ENCODE measurements at regions not wholly inside any gene's neighbourhood (a gene's known extent, or its start where the extent isn't known, plus 50 kb on each side); places are given as distances from the start of the nearest gene placed in this dataset.

DNA sequence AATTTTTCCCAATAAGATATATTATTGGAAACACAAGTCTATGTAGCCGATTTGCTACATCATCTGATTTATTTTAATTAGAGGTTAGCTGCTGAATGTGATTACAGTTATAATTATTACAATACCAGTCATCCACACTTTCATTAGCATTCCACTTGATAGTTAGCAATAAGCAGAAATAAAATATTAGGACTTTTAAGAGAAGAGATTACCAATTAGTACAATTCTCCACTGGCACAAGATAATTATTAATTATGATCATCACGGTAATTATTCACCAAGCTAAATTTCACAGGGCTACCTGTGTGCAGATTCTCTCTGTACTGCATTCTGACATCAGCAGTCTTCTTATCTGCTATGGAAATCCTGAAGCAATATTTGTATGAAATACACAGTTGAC lies 474.7 kb downstream of the TLE4 start:
- no peaks in the 10 kb centered on the region for H3K27me3 ChIP-seq (ENCODE audit: control insufficient read depth in 2 of 2, insufficient read depth in 2 of 2, low read length in 2 of 2)
- ChIA-PET CTCF (no interaction called here), POLR2A (no interaction called here)
- H3K4me3 ChIP-seq (replicated peaks in 1 of 3; ENCODE audit: insufficient read depth in 1 of 3, low read depth in 1 of 3, low read length in 3 of 3), result no peak overlapping the region
- no TSS peak for BruUV-seq (replicated peaks)
- H3K27ac ChIP-seq (ENCODE audit: insufficient read depth, low read depth, low read length), result no peak overlapping the region
- FAIRE-seq, result no peak
- no peaks in the 10 kb centered on the region for H3K79me2 ChIP-seq (ENCODE audit: control insufficient read depth, insufficient read depth, low read length)
- no peak overlapping the region for H3K4me2 ChIP-seq (ENCODE audit: insufficient read depth, low read length)
- TF ChIP-seq, protein P1, sequence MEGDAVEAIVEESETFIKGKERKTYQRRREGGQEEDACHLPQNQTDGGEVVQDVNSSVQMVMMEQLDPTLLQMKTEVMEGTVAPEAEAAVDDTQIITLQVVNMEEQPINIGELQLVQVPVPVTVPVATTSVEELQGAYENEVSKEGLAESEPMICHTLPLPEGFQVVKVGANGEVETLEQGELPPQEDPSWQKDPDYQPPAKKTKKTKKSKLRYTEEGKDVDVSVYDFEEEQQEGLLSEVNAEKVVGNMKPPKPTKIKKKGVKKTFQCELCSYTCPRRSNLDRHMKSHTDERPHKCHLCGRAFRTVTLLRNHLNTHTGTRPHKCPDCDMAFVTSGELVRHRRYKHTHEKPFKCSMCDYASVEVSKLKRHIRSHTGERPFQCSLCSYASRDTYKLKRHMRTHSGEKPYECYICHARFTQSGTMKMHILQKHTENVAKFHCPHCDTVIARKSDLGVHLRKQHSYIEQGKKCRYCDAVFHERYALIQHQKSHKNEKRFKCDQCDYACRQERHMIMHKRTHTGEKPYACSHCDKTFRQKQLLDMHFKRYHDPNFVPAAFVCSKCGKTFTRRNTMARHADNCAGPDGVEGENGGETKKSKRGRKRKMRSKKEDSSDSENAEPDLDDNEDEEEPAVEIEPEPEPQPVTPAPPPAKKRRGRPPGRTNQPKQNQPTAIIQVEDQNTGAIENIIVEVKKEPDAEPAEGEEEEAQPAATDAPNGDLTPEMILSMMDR (IDR thresholded peaks at IDR 0.05; ENCODE audit: extremely low read depth in 1 of 2, insufficient read depth in 1 of 2, low read depth in 1 of 2, low read length in 2 of 2), result no peak
- TF ChIP-seq, protein P2, sequence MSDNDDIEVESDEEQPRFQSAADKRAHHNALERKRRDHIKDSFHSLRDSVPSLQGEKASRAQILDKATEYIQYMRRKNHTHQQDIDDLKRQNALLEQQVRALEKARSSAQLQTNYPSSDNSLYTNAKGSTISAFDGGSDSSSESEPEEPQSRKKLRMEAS (IDR thresholded peaks at IDR 0.05; ENCODE audit: insufficient read depth, insufficient read length), result no peak
- TF ChIP-seq MYC (IDR thresholded peaks at IDR 0.05; ENCODE audit: low read depth, low read length) (no peak), EZH2 (IDR thresholded peaks at IDR 0.05; ENCODE audit: borderline replicate concordance, low read depth, low read length, severe bottlenecking) (no peak), FOS (IDR thresholded peaks at IDR 0.05; ENCODE audit: borderline replicate concordance, insufficient read depth, low read length) (no peak), POLR2AphosphoS5 (IDR thresholded peaks at IDR 0.05; ENCODE audit: insufficient read depth, low read depth, low read length) (no peak), GATA2 (IDR thresholded peaks at IDR 0.05; ENCODE audit: insufficient read depth, insufficient read length, low read depth, low read length) (no peak), POLR2A (IDR thresholded peaks at IDR 0.05; ENCODE audit: low read depth, low read length) (no peak), JUN (IDR thresholded peaks at IDR 0.05; ENCODE audit: borderline replicate concordance, insufficient read depth, insufficient read length, low read depth) (no peak)
- H3K4me1 ChIP-seq (ENCODE audit: control insufficient read depth, extremely low read depth, insufficient read depth, low read length), result no peaks in the 10 kb centered on the region
- H2AFZ ChIP-seq (ENCODE audit: low read depth, low read length), result no peak overlapping the region
- dilution Hi-C loops (cut with MboI; ENCODE audit: extremely low pct_ligation_motif_present, low sequenced_read_pairs), result no loop called here
- no peaks in the 10 kb centered on the region for H3K9me3 ChIP-seq (replicated peaks; ENCODE audit: control insufficient read depth, insufficient read depth, low read length)
- no peak for DNase-seq (ENCODE audit: low read depth, low spot score)
- no peaks in the 10 kb centered on the region for H3K9me1 ChIP-seq (replicated peaks; ENCODE audit: control insufficient read depth, extremely low read depth, insufficient read depth, low read length)
- no peaks in the 10 kb centered on the region for H3K36me3 ChIP-seq (ENCODE audit: control insufficient read depth in 2 of 2, extremely low read depth in 1 of 2, insufficient read depth in 2 of 2, low read length in 2 of 2)
- intact Hi-C loops (cut with micrococcal nuclease), result no loop called here
- H3K9ac ChIP-seq (replicated peaks; ENCODE audit: extremely low read depth, insufficient read depth, low read length), result no peak overlapping the region
- no peaks in the 10 kb centered on the region for H4K20me1 ChIP-seq (replicated peaks; ENCODE audit: control insufficient read depth, extremely low read depth, insufficient read depth, low read length)
